HCT116 (cell line): ENCODE measurements at regions not wholly inside any gene's neighbourhood (a gene's known extent, or its start where the extent isn't known, plus 50 kb on each side); places are given as distances from the start of the nearest gene placed in this dataset.

Experiments used
- ATAC-seq: fragments of 200-7000 bp; cut with Tn5 transposase; 2 replicates; pipeline ENCODE4 v1.9.1; 2020; ENCODE audit warnings: mild to moderate bottlenecking, moderate library complexity
- BruUV-seq: library from RNA; stranded (reverse); fragments of 400-500 nt; replicated peaks from 2 replicates; lab custom pipeline; 2021; lab: Mats Ljungman, UMichigan
- CTCF ChIA-PET: fragments of 300-600 bp; sonication (Branson Sonifier 250); formaldehyde crosslinking; loops from one replicate; lab custom pipeline; 2021; ENCODE audit warnings: antibody characterized with exemption; lab: Charles Lee
- POLR2A ChIA-PET: fragments of 300-600, 350-600 bp; sonication (Branson Sonifier 250); formaldehyde crosslinking; loops from one replicate; lab custom pipeline; 2021; ENCODE audit warnings: antibody characterized with exemption; lab: Charles Lee
- RAD21 ChIA-PET, 2 experiments: fragments of 300-600 bp; sonication (Branson Sonifier 250); formaldehyde crosslinking; loops; one replicate each; lab custom pipeline; 2023; ENCODE audit warnings: low total read pairs in 2 of 2; ENCODE audit not compliant: uncharacterized antibody in 2 of 2, unreplicated experiment in 2 of 2, low non-redundant PET in 1 of 2; lab: Charles Lee
- DNase-seq: peaks from one replicate; pipeline ENCODE4 v3.0.0-alpha.2; 2010; ENCODE audit warnings: low read depth, low spot score
- H2AFZ ChIP-seq: fragments of 200-600 bp; shearing (Covaris generic), sonication (generic); 2 replicates; pipeline ENCODE4 v1.6.1; 2017; ENCODE audit warnings: low read depth, mixed run types, mixed read lengths, antibody characterized with exemption, low read length; ENCODE audit not compliant: poor library complexity, severe bottlenecking
- H3K27ac ChIP-seq: 2 replicates; pipeline ENCODE4 v1.5.1; 2012; ENCODE audit warnings: low read depth, low read length
- H3K27me3 ChIP-seq: fragments of 200-600 bp; sonication (generic); 2 replicates; pipeline ENCODE4 v1.6.1; 2016; ENCODE audit warnings: mixed run types, low read length, mixed read lengths; ENCODE audit not compliant: insufficient read depth
- H3K36me3 ChIP-seq, 2 experiments: fragments of 200-500 bp in 1 of 2; fragments of 200-600 bp in 1 of 2; sonication (Bioruptor generic) in 1 of 2; sonication (generic) in 1 of 2; 2 replicates each; pipeline versions ENCODE4 v1.5.1 to v1.6.1; 2014 to 2016; ENCODE audit warnings: low read length in 2 of 2, inconsistent platforms in 1 of 2, mixed read lengths in 1 of 2, mixed run types in 1 of 2; ENCODE audit not compliant: insufficient read depth in 2 of 2, control insufficient read depth in 1 of 2
- H3K4me1 ChIP-seq, 2 experiments: fragments of 200-600 bp in 1 of 2; sonication (generic) in 1 of 2; 2 replicates each; pipeline versions ENCODE4 v1.5.1 to v1.6.1; 2012 to 2017; ENCODE audit warnings: low read length in 2 of 2, inconsistent platforms in 1 of 2, mild to moderate bottlenecking in 1 of 2, mixed read lengths in 1 of 2, mixed run types in 1 of 2, moderate library complexity in 1 of 2; ENCODE audit not compliant: insufficient read depth in 2 of 2, control insufficient read depth in 1 of 2
- H3K4me2 ChIP-seq: fragments of 200-600 bp; sonication (generic); 2 replicates; pipeline ENCODE4 v1.6.1; 2017; ENCODE audit warnings: mixed run types, low read length, mixed read lengths
- H3K4me3 ChIP-seq, 2 experiments: fragments of 200-600 bp in 1 of 2; sonication (generic) in 1 of 2; replicated peaks in 1 of 2; 2 replicates each; pipeline ENCODE4 v1.5.1; 2011 to 2016; ENCODE audit warnings: low read length in 2 of 2, control low read depth in 1 of 2, low read depth in 1 of 2, mild to moderate bottlenecking in 1 of 2, mixed read lengths in 1 of 2, mixed run types in 1 of 2
- H3K79me2 ChIP-seq: fragments of 200-600 bp; sonication (generic); 2 replicates; pipeline ENCODE4 v1.6.1; 2017; ENCODE audit warnings: mild to moderate bottlenecking, mixed run types, low read length, moderate library complexity, mixed read lengths; ENCODE audit not compliant: insufficient read depth
- H3K9ac ChIP-seq: fragments of 200-600 bp; sonication (generic); 2 replicates; pipeline ENCODE4 v1.6.1; 2016; ENCODE audit warnings: low read length, mixed read lengths
- H3K9me2 ChIP-seq: fragments of 200-600 bp; sonication (generic), shearing (Covaris generic); 2 replicates; pipeline ENCODE4 v1.6.1; 2017; ENCODE audit warnings: mixed run types, mild to moderate bottlenecking, moderate library complexity; ENCODE audit not compliant: insufficient read depth
- H3K9me3 ChIP-seq, 2 experiments: fragments of 200-500 bp in 1 of 2; fragments of 200-600 bp in 1 of 2; sonication (Bioruptor generic) in 1 of 2; sonication (generic) in 1 of 2; 2 replicates each; pipeline ENCODE4 v1.6.1; 2014 to 2017; ENCODE audit warnings: low read length in 2 of 2, mixed read lengths in 2 of 2, inconsistent platforms in 1 of 2, low read depth in 1 of 2, mild to moderate bottlenecking in 1 of 2, mixed run types in 1 of 2, moderate library complexity in 1 of 2; ENCODE audit not compliant: control insufficient read depth in 1 of 2, insufficient read depth in 1 of 2
- H4K20me1 ChIP-seq: fragments of 200-600 bp; sonication (generic), shearing (Covaris generic); 2 replicates; pipeline ENCODE4 v1.6.1; 2017; ENCODE audit warnings: mixed run types, mild to moderate bottlenecking, moderate library complexity; ENCODE audit not compliant: insufficient read depth
- CEBPB ChIP-seq: IDR thresholded peaks from 2 replicates; pipeline ENCODE4 v1.6.1; 2012; ENCODE audit warnings: low read depth
- EGR1 ChIP-seq: IDR thresholded peaks from 2 replicates; pipeline ENCODE4 v1.6.1; 2012; ENCODE audit warnings: low read depth
- EZH2phosphoT487 ChIP-seq: fragments of 200-600 bp; IDR thresholded peaks from 2 replicates; pipeline ENCODE4 v1.6.1; 2018; ENCODE audit warnings: antibody characterized with exemption, borderline replicate concordance
- POLR2A ChIP-seq: IDR thresholded peaks from 2 replicates; pipeline ENCODE4 v1.7.0; 2011; ENCODE audit warnings: borderline replicate concordance; ENCODE audit not compliant: insufficient read depth, insufficient read length; ENCODE audit errors: extremely low read depth
- SIN3A ChIP-seq: IDR thresholded peaks from 2 replicates; pipeline ENCODE4 v1.6.1; 2012; ENCODE audit warnings: low read depth
- SP1 ChIP-seq: IDR thresholded peaks from 2 replicates; pipeline ENCODE4 v1.6.1; 2012; ENCODE audit warnings: low read depth
- YY1 ChIP-seq: IDR thresholded peaks from 2 replicates; pipeline ENCODE4 v1.6.1; 2011; ENCODE audit warnings: low read length, low read depth, moderate library complexity, mild to moderate bottlenecking; ENCODE audit not compliant: insufficient replicate concordance; ENCODE audit errors: extremely low read depth
- ZNF274 ChIP-seq: fragments of 200-500 bp; sonication (Bioruptor generic); IDR thresholded peaks from 2 replicates; pipeline ENCODE4 v1.6.1; 2014; ENCODE audit warnings: mild to moderate bottlenecking, low read depth, low read length, inconsistent platforms
- intact Hi-C: fragments of 100-400 bp; cut with micrococcal nuclease; formaldehyde crosslinking; loops from 2 replicates; pipeline ENCODE4 v1.10.0; 2022
- TF ChIP-seq, protein P1 (sequence below): IDR thresholded peaks from 2 replicates; pipeline ENCODE4 v1.6.1; 2012; ENCODE audit warnings: low read depth

DNA sequence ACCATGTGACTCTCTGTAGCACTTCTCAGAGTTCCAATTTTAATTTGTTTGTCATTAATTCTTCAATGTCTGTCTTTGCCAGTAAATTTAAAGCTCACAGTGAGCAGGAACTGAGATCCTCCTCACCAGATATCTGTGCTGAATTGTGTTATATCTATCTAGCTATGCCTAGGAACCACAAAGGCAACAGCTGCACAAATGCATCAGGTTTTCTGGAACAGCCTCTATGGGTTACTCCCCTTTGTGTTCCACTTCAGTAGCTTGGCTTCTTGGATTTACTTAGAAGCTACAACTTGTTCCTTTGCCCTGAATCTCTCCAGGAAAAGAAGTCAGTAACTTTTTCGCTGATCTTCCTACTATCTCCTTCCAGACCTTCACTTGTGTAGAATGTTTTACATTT is 1237.8 kb upstream of the ADGRL4 start:
- Histone ChIP-seq H3K36me3 (no peaks in the 10 kb centered on the region), H3K9me3 (no peaks in the 10 kb centered on the region), H3K4me2 (no peak overlapping the region), H3K79me2 (no peaks in the 10 kb centered on the region), H4K20me1 (no peaks in the 10 kb centered on the region), H3K9ac (no peak overlapping the region), H3K4me3 (no peak overlapping the region), H3K9me2 (no peaks in the 10 kb centered on the region), H3K27me3 (no peaks in the 10 kb centered on the region), H3K27ac (no peak overlapping the region), H3K4me1 (no peaks in the 10 kb centered on the region), H2AFZ (no peak overlapping the region)
- no TSS peak for BruUV-seq
- DNase-seq (no peak), ATAC-seq (no peak)
- RAD21 ChIA-PET = no interaction called here
- TF ChIP-seq ZNF274 (no peak), CEBPB (no peak), EGR1 (no peak), SP1 (no peak), SIN3A (no peak), YY1 (no peak), EZH2phosphoT487 (no peak), POLR2A (no peak)
- TF ChIP-seq, protein P1, sequence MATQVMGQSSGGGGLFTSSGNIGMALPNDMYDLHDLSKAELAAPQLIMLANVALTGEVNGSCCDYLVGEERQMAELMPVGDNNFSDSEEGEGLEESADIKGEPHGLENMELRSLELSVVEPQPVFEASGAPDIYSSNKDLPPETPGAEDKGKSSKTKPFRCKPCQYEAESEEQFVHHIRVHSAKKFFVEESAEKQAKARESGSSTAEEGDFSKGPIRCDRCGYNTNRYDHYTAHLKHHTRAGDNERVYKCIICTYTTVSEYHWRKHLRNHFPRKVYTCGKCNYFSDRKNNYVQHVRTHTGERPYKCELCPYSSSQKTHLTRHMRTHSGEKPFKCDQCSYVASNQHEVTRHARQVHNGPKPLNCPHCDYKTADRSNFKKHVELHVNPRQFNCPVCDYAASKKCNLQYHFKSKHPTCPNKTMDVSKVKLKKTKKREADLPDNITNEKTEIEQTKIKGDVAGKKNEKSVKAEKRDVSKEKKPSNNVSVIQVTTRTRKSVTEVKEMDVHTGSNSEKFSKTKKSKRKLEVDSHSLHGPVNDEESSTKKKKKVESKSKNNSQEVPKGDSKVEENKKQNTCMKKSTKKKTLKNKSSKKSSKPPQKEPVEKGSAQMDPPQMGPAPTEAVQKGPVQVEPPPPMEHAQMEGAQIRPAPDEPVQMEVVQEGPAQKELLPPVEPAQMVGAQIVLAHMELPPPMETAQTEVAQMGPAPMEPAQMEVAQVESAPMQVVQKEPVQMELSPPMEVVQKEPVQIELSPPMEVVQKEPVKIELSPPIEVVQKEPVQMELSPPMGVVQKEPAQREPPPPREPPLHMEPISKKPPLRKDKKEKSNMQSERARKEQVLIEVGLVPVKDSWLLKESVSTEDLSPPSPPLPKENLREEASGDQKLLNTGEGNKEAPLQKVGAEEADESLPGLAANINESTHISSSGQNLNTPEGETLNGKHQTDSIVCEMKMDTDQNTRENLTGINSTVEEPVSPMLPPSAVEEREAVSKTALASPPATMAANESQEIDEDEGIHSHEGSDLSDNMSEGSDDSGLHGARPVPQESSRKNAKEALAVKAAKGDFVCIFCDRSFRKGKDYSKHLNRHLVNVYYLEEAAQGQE = no peak
- intact Hi-C loops = loop anchor here (5.0 kb wide), 1 partner anchor 723 kb away; no protein-coding TSS in a partner anchor
- POLR2A ChIA-PET = no interaction called here
- CTCF ChIA-PET = no interaction called here
